Right lobe of liver (tissue), 6 donors: ENCODE measurements at regions not wholly inside any gene's neighbourhood (a gene's known extent, or its start where the extent isn't known, plus 50 kb on each side); places are given as distances from the start of the nearest gene placed in this dataset.
A peak's percentile ranks its signal among the peaks of the same experiment; 100 is the strongest.

Source experiments
- ATAC-seq, 4 donors: fragments of 200-7000 bp; cut with Tn5 transposase; one replicate each; pipeline ENCODE4 v1.9.1; 2020; ENCODE audit warnings: mild to moderate bottlenecking in 4 of 4, moderate library complexity in 4 of 4
- DNase-seq, 3 donors: peaks; one replicate each; pipeline ENCODE4 v3.0.0-alpha.2; 2020
- H3K27ac ChIP-seq, 3 donors: fragments of 200-600 bp; one replicate each; pipeline ENCODE4 v1.8.0; 2022
- H3K27me3 ChIP-seq, 2 donors: fragments of 200-600 bp; one replicate each; pipeline ENCODE4 v1.8.0; 2022
- H3K36me3 ChIP-seq, 4 donors: fragments of 200-600 bp; sonication (generic) in 1 of 4; one replicate each; pipeline versions ENCODE4 v1.5.1 to v1.8.0; 2017 to 2022; ENCODE audit warnings: control low read depth in 1 of 4
- H3K4me1 ChIP-seq, 4 donors: fragments of 200-600 bp; sonication (generic) in 1 of 4; one replicate each; pipeline versions ENCODE4 v1.5.1 to v1.8.0; 2017 to 2022; ENCODE audit warnings: control low read depth in 1 of 4
- H3K4me3 ChIP-seq, 3 donors: fragments of 200-600 bp; one replicate each; pipeline ENCODE4 v1.8.0; 2022
- H3K9me3 ChIP-seq, 4 donors: fragments of 200-600 bp; sonication (generic) in 1 of 4; one replicate each; pipeline versions ENCODE4 v1.5.1 to v1.8.0; 2017 to 2022; ENCODE audit warnings: control low read depth in 1 of 4
- POLR2A ChIP-seq: fragments of 450-650 bp; IDR thresholded peaks from one replicate; pipeline ENCODE4 v1.6.1; 2017; ENCODE audit warnings: antibody characterized with exemption, mild to moderate bottlenecking
- WGBS: methylation state at CpG from one replicate; pipeline ENCODE4 v1.1.6; 2018; ENCODE audit warnings: low coverage, low lambda C conversion rate; ENCODE audit not compliant: insufficient coverage; ENCODE audit errors: missing lambda C conversion rate; 5-methylcytosine and 5-hydroxymethylcytosine counted together
- intact Hi-C, 2 donors: fragments of 100-400 bp; cut with DNase I; formaldehyde crosslinking; loops; one replicate each; pipeline versions ENCODE4 v1.11.2 to v1.14.1; 2022
- TF ChIP-seq, protein P1 (sequence below), 4 donors: fragments of 200-600 bp in 3 of 4; fragments of 450-650 bp in 1 of 4; IDR thresholded peaks; one replicate each; pipeline versions ENCODE4 v1.5.1 to v1.8.0; 2016 to 2022; ENCODE audit warnings: antibody characterized with exemption in 4 of 4, mild to moderate bottlenecking in 2 of 4
- donor health status: DM: no; HTN: yes; CAD: no.
- donor health status: DM: no; HTN: no; CAD: no.
- donor health status: DM: no; HTN: no; CAD: no.
- donor health status: DM: no; HTN: yes; CAD: no.
- donor health status: DM: no; HTN: yes; CAD: no.

DNA sequence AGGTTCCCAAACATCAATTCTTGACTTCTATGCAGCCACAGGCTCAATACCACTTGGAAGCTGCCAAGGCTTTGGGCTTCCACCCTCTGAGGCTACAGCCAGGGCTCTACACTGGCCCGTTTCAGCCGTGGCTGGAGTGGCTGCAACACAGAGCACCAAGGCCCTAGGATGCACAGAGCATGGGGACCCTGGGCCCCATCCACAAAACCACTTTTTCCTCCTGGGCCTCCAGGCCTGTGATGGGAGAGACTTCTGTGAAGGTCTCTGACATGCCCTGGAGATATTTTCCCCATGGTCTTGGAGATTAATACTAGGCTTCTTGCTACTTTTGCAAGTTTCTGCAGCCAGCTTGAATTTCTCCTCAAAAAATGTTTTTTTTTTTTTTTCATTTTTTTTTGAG lies 655.4 kb upstream of the ZP4 start:
- ATAC-seq: no peak
- no CpG with 5 or more reads among the region's 2 CpGs for WGBS
- TF ChIP-seq, protein P1, sequence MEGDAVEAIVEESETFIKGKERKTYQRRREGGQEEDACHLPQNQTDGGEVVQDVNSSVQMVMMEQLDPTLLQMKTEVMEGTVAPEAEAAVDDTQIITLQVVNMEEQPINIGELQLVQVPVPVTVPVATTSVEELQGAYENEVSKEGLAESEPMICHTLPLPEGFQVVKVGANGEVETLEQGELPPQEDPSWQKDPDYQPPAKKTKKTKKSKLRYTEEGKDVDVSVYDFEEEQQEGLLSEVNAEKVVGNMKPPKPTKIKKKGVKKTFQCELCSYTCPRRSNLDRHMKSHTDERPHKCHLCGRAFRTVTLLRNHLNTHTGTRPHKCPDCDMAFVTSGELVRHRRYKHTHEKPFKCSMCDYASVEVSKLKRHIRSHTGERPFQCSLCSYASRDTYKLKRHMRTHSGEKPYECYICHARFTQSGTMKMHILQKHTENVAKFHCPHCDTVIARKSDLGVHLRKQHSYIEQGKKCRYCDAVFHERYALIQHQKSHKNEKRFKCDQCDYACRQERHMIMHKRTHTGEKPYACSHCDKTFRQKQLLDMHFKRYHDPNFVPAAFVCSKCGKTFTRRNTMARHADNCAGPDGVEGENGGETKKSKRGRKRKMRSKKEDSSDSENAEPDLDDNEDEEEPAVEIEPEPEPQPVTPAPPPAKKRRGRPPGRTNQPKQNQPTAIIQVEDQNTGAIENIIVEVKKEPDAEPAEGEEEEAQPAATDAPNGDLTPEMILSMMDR (IDR thresholded peaks at IDR 0.05): no peak
- no peak for TF ChIP-seq POLR2A
- intact Hi-C loops: no loop called here
- no peaks in the 10 kb centered on the region for H3K4me1 ChIP-seq
- DNase-seq: no peak
- no peaks in the 10 kb centered on the region for H3K27me3 ChIP-seq
- no peaks in the 10 kb centered on the region for H3K9me3 ChIP-seq
- H3K27ac ChIP-seq: no peak overlapping the region
- H3K36me3 ChIP-seq: no peaks in the 10 kb centered on the region
- H3K4me3 ChIP-seq: no peak overlapping the region

DNA sequence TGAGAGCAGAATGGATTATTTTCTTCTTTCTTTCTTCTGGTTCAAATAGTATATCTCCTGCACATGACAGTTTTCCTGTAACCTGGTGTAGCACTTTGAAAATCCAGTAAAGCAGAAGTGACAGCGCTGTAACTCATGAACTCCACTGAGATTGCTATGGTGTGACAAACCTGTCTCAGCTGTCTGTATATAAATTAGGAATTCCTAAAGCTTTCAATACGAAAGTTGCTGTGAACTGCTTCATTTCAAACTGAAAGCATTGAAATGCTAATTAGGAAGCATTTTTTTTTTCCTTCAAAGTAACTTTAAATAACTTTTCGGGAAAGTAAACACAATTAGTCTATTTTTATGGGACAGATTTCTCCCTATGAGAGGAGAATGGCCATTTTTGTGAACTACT lies 646.9 kb upstream of the ZP4 start:
- Histone ChIP-seq H3K36me3 (no peaks in the 10 kb centered on the region), H3K27me3 (no peaks in the 10 kb centered on the region), H3K27ac (no peak overlapping the region), H3K9me3 (no peaks in the 10 kb centered on the region), H3K4me1 (no peaks in the 10 kb centered on the region), H3K4me3 (no peak overlapping the region)
- DNase-seq (no peak), ATAC-seq (no peak)
- no peak for TF ChIP-seq POLR2A
- TF ChIP-seq, protein P1 (IDR thresholded peaks at IDR 0.05): no peak
- WGBS: 38% methylated on average over 3 of the region's 3 CpGs
- intact Hi-C loops: no loop called here

DNA sequence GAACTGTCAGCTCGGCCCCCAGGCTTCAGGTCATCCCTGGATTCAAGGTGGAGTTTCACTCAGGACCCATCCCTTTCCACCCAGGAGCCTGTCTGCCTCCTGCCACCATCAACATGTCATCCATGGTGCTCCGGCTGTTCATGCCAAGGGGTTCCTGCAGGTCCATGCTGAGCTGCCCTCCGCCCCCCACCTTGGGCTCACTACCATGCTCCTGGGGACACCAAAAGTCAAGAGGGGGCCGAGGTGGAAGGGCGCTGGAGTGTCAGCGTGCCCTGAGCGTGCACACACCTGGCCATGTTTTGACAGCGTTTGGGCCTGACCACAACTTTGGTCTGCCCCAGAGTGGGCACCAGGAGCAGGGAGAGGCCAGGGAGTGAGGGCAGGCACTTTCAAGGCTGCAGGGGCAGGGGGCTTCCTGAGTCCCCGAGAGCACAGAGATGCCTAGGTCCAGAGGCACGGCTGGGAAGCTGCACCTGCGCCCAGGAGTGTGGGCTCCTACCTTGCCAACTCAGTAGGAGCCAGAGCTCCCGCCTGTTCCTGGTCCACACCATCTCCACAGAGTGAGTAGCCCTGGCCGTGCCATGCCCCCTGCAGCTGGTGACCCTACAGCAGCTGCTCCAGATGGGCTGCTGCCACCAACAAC lies 639.6 kb upstream of the ZP4 start:
- Histone ChIP-seq H3K4me3 (no peak overlapping the region), H3K4me1 (no peaks in the 10 kb centered on the region), H3K27me3 (no peaks in the 10 kb centered on the region), H3K9me3 (no peaks in the 10 kb centered on the region), H3K36me3 (no peaks in the 10 kb centered on the region), H3K27ac (no peak overlapping the region)
- WGBS: 80% methylated on average over 1 of the region's 13 CpGs
- no peak for TF ChIP-seq POLR2A
- TF ChIP-seq, protein P1 (IDR thresholded peaks at IDR 0.05): no peak
- ATAC-seq (peak in 1 of 4 donors; percentile 23), DNase-seq (no peak)
- intact Hi-C loops: no loop called here

DNA sequence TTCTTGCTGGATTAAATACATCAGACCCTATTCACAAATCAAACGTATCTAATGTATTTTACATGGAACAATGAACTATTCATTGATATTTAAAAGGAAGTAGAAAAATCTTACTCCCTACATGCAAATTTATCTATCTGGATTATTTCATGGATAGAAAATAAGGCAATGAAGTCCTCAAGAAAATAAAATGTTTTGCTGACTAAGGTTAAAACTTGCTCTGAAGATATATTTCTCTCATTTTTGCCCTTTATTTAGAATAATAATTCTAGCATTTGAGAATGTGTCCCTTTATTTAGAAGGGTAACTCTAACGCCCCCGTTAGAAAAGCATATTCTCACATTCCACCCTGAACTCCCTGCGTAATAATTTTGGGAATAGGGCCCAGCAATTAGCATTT lies 627.0 kb upstream of the ZP4 start:
- Histone ChIP-seq H3K9me3 (peaks cover 0 to 9% (median 0%) of the 10 kb centered on the region in 4 donors), H3K36me3 (no peaks in the 10 kb centered on the region), H3K4me1 (no peaks in the 10 kb centered on the region), H3K27me3 (no peaks in the 10 kb centered on the region), H3K4me3 (no peak overlapping the region), H3K27ac (no peak overlapping the region)
- DNase-seq (no peak), ATAC-seq (no peak)
- 54% methylated on average over 4 of the region's 4 CpGs for WGBS
- intact Hi-C loops: no loop called here
- TF ChIP-seq POLR2A: no peak
- TF ChIP-seq, protein P1 (IDR thresholded peaks at IDR 0.05): no peak

DNA sequence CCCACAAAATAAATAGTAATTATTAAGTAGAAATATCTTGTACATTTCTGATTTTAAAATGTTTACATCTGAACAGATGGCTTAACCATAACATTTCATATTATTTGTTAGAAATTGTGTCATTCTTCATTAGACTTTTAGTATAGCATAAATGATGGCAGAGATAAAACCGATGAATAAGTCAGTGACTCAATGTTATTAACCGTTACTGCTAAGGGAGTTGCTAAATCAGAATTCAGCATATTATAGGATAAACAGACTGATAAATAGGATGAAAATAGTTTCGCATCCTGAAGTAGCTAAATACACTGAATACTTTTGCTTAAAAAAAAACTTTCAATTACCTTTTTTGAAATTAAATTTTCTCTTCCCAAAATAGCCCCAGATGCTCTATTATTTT lies 610.6 kb upstream of the ZP4 start:
- TF ChIP-seq POLR2A: no peak
- TF ChIP-seq, protein P1 (IDR thresholded peaks at IDR 0.05): no peak
- 37% methylated on average over 3 of the region's 3 CpGs for WGBS
- no peak for ATAC-seq

More for the DNA sequence above, 610.6 kb upstream of the ZP4 start:
- no peaks in the 10 kb centered on the region for H3K36me3 ChIP-seq
- no peak overlapping the region for H3K4me3 ChIP-seq
- H3K27ac ChIP-seq: no peak overlapping the region
- no peak for DNase-seq
- H3K27me3 ChIP-seq: no peaks in the 10 kb centered on the region
- H3K4me1 ChIP-seq: no peaks in the 10 kb centered on the region
- H3K9me3 ChIP-seq: no peaks in the 10 kb centered on the region
- intact Hi-C loops: no loop called here
